H9 (cell line): ENCODE measurements at regions not wholly inside any gene's neighbourhood (a gene's known extent, or its start where the extent isn't known, plus 50 kb on each side); places are given as distances from the start of the nearest gene placed in this dataset.

ENCODE experiments used
- DNase-seq: peaks from one replicate; pipeline ENCODE4 v3.0.0-alpha.2; 2017
- H2AFZ ChIP-seq: one replicate; pipeline ENCODE4 v1.6.1; 2013; ENCODE audit warnings: mild to moderate bottlenecking, low read length, control low read depth, moderate library complexity
- H2AK5ac ChIP-seq: 2 replicates; pipeline ENCODE4 v1.6.1; 2013; ENCODE audit warnings: low read length, control low read depth, mixed read lengths; ENCODE audit not compliant: insufficient read length
- H2BK120ac ChIP-seq: one replicate; pipeline ENCODE4 v1.6.1; 2013; ENCODE audit warnings: low read depth, mild to moderate bottlenecking, low read length, control low read depth, inconsistent platforms; ENCODE audit not compliant: poor library complexity, severe bottlenecking
- H2BK12ac ChIP-seq: 2 replicates; pipeline ENCODE4 v1.6.1; 2013; ENCODE audit warnings: low read length, control low read depth, mixed read lengths, low read depth; ENCODE audit not compliant: insufficient read length
- H2BK15ac ChIP-seq: 2 replicates; pipeline ENCODE4 v1.6.1; 2013; ENCODE audit warnings: low read depth, low read length, control low read depth
- H2BK20ac ChIP-seq: one replicate; pipeline ENCODE4 v1.6.1; 2013; ENCODE audit warnings: low read depth, mild to moderate bottlenecking, low read length, control low read depth, inconsistent platforms; ENCODE audit not compliant: poor library complexity, severe bottlenecking
- H2BK5ac ChIP-seq: 2 replicates; pipeline ENCODE4 v1.6.1; 2013; ENCODE audit warnings: low read length, control low read depth, mixed read lengths; ENCODE audit not compliant: insufficient read length
- H3K14ac ChIP-seq: 2 replicates; pipeline ENCODE4 v1.6.1; 2013; ENCODE audit warnings: low read length, control low read depth; ENCODE audit not compliant: insufficient read depth
- H3K18ac ChIP-seq: 2 replicates; pipeline ENCODE4 v1.6.1; 2013; ENCODE audit warnings: low read depth, mild to moderate bottlenecking, mixed read lengths, low read length, control low read depth; ENCODE audit not compliant: insufficient read length
- H3K23ac ChIP-seq: 2 replicates; pipeline ENCODE4 v1.6.1; 2013; ENCODE audit warnings: low read length, control low read depth, mixed read lengths, low read depth; ENCODE audit not compliant: insufficient read length
- H3K23me2 ChIP-seq: 2 replicates; pipeline ENCODE4 v1.6.1; 2013; ENCODE audit warnings: low read depth, mild to moderate bottlenecking, mixed read lengths, low read length, control low read depth; ENCODE audit not compliant: insufficient read length, poor library complexity, severe bottlenecking
- H3K27ac ChIP-seq: 2 replicates; pipeline ENCODE4 v1.5.1; 2013; ENCODE audit warnings: low read length, control low read depth, mixed read lengths, low read depth; ENCODE audit not compliant: insufficient read length
- H3K27me3 ChIP-seq: 2 replicates; pipeline ENCODE4 v1.6.1; 2013; ENCODE audit warnings: low read length, control low read depth, inconsistent platforms; ENCODE audit not compliant: insufficient read depth
- H3K4ac ChIP-seq: 2 replicates; pipeline ENCODE4 v1.6.1; 2013; ENCODE audit warnings: low read depth, mild to moderate bottlenecking, control low read depth, inconsistent platforms, low read length, moderate library complexity
- H3K4me1 ChIP-seq: 2 replicates; pipeline ENCODE4 v1.6.1; 2013; ENCODE audit warnings: low read length, control low read depth, inconsistent platforms; ENCODE audit not compliant: insufficient read depth
- H3K4me2 ChIP-seq: 2 replicates; pipeline ENCODE4 v1.6.1; 2013; ENCODE audit warnings: low read length, control low read depth, mixed read lengths; ENCODE audit not compliant: insufficient read length, insufficient read depth
- H3K56ac ChIP-seq: 2 replicates; pipeline ENCODE4 v1.6.1; 2013; ENCODE audit warnings: low read depth, mild to moderate bottlenecking, mixed read lengths, low read length, control low read depth; ENCODE audit not compliant: insufficient read length
- H3K79me1 ChIP-seq: 2 replicates; pipeline ENCODE4 v1.6.1; 2013; ENCODE audit warnings: low read depth, mild to moderate bottlenecking, moderate library complexity, low read length, control low read depth, inconsistent platforms; ENCODE audit not compliant: insufficient read depth, poor library complexity, severe bottlenecking
- H3K79me2 ChIP-seq: 2 replicates; pipeline ENCODE4 v1.6.1; 2013; ENCODE audit warnings: low read length, control low read depth, inconsistent platforms; ENCODE audit not compliant: insufficient read depth
- H3K9ac ChIP-seq: 2 replicates; pipeline ENCODE4 v1.6.1; 2013; ENCODE audit warnings: low read length, control low read depth, mixed read lengths; ENCODE audit not compliant: insufficient read length; ENCODE audit errors: extremely low read depth
- H3K9me3 ChIP-seq: one replicate; pipeline ENCODE4 v1.6.1; 2013; ENCODE audit warnings: low read depth, low read length, inconsistent platforms; ENCODE audit not compliant: control insufficient read depth
- H3T11ph ChIP-seq: one replicate; pipeline ENCODE4 v1.6.1; 2013; ENCODE audit warnings: mild to moderate bottlenecking, low read length, control low read depth, inconsistent platforms
- H4K20me1 ChIP-seq: one replicate; pipeline ENCODE4 v1.6.1; 2013; ENCODE audit not compliant: control insufficient read depth, insufficient read length, insufficient read depth
- H4K5ac ChIP-seq: 2 replicates; pipeline ENCODE4 v1.6.1; 2013; ENCODE audit warnings: low read depth, mild to moderate bottlenecking, mixed read lengths, low read length, control low read depth; ENCODE audit not compliant: insufficient read length
- H4K8ac ChIP-seq: replicated peaks from 2 replicates; pipeline ENCODE4 v1.6.1; 2013; ENCODE audit warnings: low read length, control low read depth, mixed read lengths, low read depth; ENCODE audit not compliant: insufficient read length
- H4K91ac ChIP-seq: 2 replicates; pipeline ENCODE4 v1.6.1; 2013; ENCODE audit warnings: low read depth, mild to moderate bottlenecking, moderate library complexity, mixed read lengths, low read length, control low read depth; ENCODE audit not compliant: insufficient read length
- H3K27ac Mint-ChIP-seq, 3 experiments: 2 replicates in 2 of 3; 3 replicates in 1 of 3; pipeline ENCODE4 v1.8.0; 2020 to 2021; ENCODE audit warnings: mixed read lengths in 3 of 3, mild to moderate bottlenecking in 1 of 3, moderate library complexity in 1 of 3
- H3K27me3 Mint-ChIP-seq: 2 replicates; pipeline ENCODE4 v1.8.0; 2021; ENCODE audit warnings: low read depth, mild to moderate bottlenecking, moderate library complexity, mixed read lengths
- H3K36me3 Mint-ChIP-seq, 3 experiments: 2 replicates in 2 of 3; 3 replicates in 1 of 3; pipeline ENCODE4 v1.8.0; 2020 to 2021; ENCODE audit warnings: low read depth in 3 of 3, mixed read lengths in 3 of 3; ENCODE audit not compliant: insufficient read depth in 1 of 3
- H3K4me1 Mint-ChIP-seq, 2 experiments: 2 replicates each; pipeline ENCODE4 v1.8.0; 2020; ENCODE audit warnings: mixed read lengths in 2 of 2
- H3K4me3 Mint-ChIP-seq, 2 experiments: 2 replicates in 1 of 2; 3 replicates in 1 of 2; pipeline ENCODE4 v1.8.0; 2020 to 2021; ENCODE audit warnings: mild to moderate bottlenecking in 2 of 2, mixed read lengths in 2 of 2, moderate library complexity in 1 of 2
- H3K9me3 Mint-ChIP-seq, 2 experiments: 2 replicates in 1 of 2; 3 replicates in 1 of 2; pipeline ENCODE4 v1.8.0; 2020; ENCODE audit warnings: mild to moderate bottlenecking in 2 of 2, mixed read lengths in 2 of 2, moderate library complexity in 1 of 2
- CTCF ChIP-seq: fragments of 200-600 bp; sonication (generic); conservative IDR thresholded peaks from 3 replicates; pipeline ENCODE4 v1.8.0; 2021; ENCODE audit warnings: antibody characterized with exemption, mild to moderate bottlenecking
- WGBS: extraction: QIAGEN DNeasy Blood & Tissue Kit; methylation state at CpG from one replicate; pipeline ENCODE4 v1.1.7; 2013; ENCODE audit warnings: missing lambda C conversion rate, low lambda C conversion rate, mixed read lengths; ENCODE audit not compliant: insufficient read length; ENCODE audit errors: extremely low coverage; 5-methylcytosine and 5-hydroxymethylcytosine counted together

DNA sequence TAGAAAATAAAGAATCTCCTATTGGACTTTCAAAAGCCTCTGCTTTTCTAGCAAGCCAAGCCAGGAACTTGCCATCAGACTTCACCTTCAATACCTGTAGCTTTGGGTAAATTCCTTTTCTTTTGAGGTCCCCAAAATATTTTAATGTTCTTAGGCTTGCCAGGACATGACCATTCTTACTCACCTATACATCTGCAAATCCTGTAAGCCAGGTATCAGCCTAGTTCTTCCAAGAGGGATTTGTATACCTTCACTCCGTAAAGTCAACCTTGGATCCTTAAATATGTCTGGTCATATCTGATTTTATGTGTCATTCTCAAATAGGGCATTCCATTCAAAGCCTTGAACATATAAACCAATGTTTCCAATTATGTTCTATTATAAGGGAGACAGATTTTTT lies 210.6 kb upstream of the CELF2 start:
- Histone ChIP-seq H3K18ac (no peak overlapping the region), H2BK20ac (no peak overlapping the region), H4K20me1 (no peaks in the 10 kb centered on the region), H2AK5ac (no peak overlapping the region), H3K56ac (no peak overlapping the region), H3K27ac (no peak overlapping the region), H3K4me2 (no peak overlapping the region), H4K8ac (no peak overlapping the region), H2BK12ac (no peak overlapping the region), H3K23me2 (no peaks in the 10 kb centered on the region), H3K14ac (no peak overlapping the region), H2BK5ac (no peak overlapping the region), H2AFZ (no peak overlapping the region), H2BK15ac (no peak overlapping the region), H3K4me1 (no peaks in the 10 kb centered on the region), H4K91ac (no peak overlapping the region), H3K79me1 (no peaks in the 10 kb centered on the region), H4K5ac (no peak overlapping the region), H2BK120ac (no peak overlapping the region), H3K23ac (no peak overlapping the region), H3K9ac (no peak overlapping the region), H3T11ph (no peak overlapping the region), H3K79me2 (no peaks in the 10 kb centered on the region), H3K9me3 (no peaks in the 10 kb centered on the region), H3K4ac (no peak overlapping the region), H3K27me3 (no peaks in the 10 kb centered on the region)
- no peak for DNase-seq
- H3K36me3 Mint-ChIP-seq, result no peaks in the 10 kb centered on the region; a peak in 3 of 7 replicates
- no peak for TF ChIP-seq CTCF
- H3K9me3 Mint-ChIP-seq, result no peaks in the 10 kb centered on the region
- peaks cover 9% of the 10 kb centered on the region in 2 experiments for H3K4me1 Mint-ChIP-seq
- no peak overlapping the region for H3K4me3 Mint-ChIP-seq
- no peak overlapping the region for H3K27ac Mint-ChIP-seq
- WGBS, result no CpG with 5 or more reads among the region's 1 CpG
- H3K27me3 Mint-ChIP-seq, result no peaks in the 10 kb centered on the region; the same call in 1 of the 2 replicates
